ENCODE measurements at regions not wholly inside any gene's neighbourhood (a gene's known extent, or its start where the extent isn't known, plus 50 kb on each side); places are given as distances from the start of the nearest gene placed in this dataset.

DNA sequence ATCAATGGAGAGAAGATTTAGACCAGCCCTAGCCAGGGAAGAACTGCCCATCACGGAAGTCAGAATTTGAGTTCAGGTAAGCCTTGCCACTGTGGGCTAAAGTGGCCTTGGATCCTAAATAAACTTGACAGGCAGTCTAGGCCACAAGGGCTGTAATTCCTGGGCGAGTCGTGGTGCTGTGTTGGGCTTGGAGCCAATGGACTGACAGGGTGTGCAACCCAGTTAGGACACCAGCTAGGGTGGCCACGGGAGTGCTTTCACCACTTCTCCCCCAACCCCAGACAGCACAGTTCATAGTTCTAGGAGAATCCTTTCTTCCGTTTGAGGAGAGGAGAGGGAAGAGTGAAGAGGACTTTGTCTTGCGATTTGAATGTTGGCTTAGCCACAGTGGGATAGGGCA lies 422.4 kb downstream of the DOK5 start:
- Mint-ChIP-seq H3K4me3 (ENCODE audit: unreplicated experiment) (no peak overlapping the region), H3K9me3 (ENCODE audit: unreplicated experiment) (peaks cover 50% of the 10 kb centered on the region), H3K27me3 (ENCODE audit: unreplicated experiment) (peaks cover 2% of the 10 kb centered on the region), H3K36me3 (ENCODE audit: low read depth, unreplicated experiment) (peaks cover 5% of the 10 kb centered on the region), H3K27ac (ENCODE audit: unreplicated experiment) (no peak overlapping the region), H3K4me1 (ENCODE audit: unreplicated experiment) (no peaks in the 10 kb centered on the region)
- DNase-seq (ENCODE audit: low spot score), result no peak
- TF ChIP-seq, protein P1, sequence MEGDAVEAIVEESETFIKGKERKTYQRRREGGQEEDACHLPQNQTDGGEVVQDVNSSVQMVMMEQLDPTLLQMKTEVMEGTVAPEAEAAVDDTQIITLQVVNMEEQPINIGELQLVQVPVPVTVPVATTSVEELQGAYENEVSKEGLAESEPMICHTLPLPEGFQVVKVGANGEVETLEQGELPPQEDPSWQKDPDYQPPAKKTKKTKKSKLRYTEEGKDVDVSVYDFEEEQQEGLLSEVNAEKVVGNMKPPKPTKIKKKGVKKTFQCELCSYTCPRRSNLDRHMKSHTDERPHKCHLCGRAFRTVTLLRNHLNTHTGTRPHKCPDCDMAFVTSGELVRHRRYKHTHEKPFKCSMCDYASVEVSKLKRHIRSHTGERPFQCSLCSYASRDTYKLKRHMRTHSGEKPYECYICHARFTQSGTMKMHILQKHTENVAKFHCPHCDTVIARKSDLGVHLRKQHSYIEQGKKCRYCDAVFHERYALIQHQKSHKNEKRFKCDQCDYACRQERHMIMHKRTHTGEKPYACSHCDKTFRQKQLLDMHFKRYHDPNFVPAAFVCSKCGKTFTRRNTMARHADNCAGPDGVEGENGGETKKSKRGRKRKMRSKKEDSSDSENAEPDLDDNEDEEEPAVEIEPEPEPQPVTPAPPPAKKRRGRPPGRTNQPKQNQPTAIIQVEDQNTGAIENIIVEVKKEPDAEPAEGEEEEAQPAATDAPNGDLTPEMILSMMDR (IDR thresholded peaks at IDR 0.05; ENCODE audit: unreplicated experiment), result no peak

DNA sequence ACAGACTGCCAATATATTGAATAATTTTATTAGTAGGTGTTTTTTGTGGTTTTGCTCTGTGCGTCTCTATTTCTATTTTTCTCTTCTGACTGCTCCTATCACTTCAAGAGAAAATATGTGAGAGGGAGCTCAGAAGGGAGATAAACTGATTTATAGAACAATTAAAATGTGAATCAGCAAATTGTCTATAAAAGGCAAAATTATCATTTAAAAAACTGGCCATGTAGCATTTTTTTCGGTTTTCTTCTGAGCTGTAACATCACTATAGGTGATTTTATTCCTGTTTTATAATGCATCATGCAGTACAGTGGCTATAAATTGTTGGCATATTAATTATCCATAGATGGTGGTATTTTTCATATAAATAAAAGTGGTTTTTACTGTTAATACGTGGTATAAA lies 416.5 kb downstream of the DOK5 start:
- no peak for DNase-seq (ENCODE audit: low spot score)
- H3K9me3 Mint-ChIP-seq (ENCODE audit: unreplicated experiment), result peaks cover 19% of the 10 kb centered on the region
- no peak overlapping the region for H3K27ac Mint-ChIP-seq (ENCODE audit: unreplicated experiment)
- TF ChIP-seq, protein P1 (IDR thresholded peaks at IDR 0.05; ENCODE audit: unreplicated experiment), result no peak
- H3K36me3 Mint-ChIP-seq (ENCODE audit: low read depth, unreplicated experiment), result no peaks in the 10 kb centered on the region
- no peaks in the 10 kb centered on the region for H3K27me3 Mint-ChIP-seq (ENCODE audit: unreplicated experiment)
- H3K4me1 Mint-ChIP-seq (ENCODE audit: unreplicated experiment), result no peaks in the 10 kb centered on the region
- no peak overlapping the region for H3K4me3 Mint-ChIP-seq (ENCODE audit: unreplicated experiment)

DNA sequence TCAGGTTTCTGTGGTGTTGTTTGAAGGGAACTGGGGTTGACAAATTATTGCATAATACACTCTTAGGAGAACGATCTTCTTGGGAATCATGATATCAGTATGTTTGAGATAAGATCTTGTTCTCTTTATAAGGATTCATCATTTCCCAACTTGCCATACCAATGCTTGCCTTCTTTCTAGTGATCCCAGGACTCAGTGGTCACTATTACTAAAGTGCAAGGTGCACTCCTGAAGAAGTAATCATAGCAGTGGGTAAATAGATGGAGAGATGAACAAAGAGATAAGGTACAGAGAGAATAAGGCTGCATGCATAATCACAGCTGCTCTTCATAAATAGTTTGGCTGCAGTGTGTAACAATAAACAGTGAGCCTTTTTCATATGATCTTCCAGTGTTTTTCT lies 404.0 kb downstream of the DOK5 start:
- Mint-ChIP-seq H3K27ac (ENCODE audit: unreplicated experiment) (no peak overlapping the region), H3K4me3 (ENCODE audit: unreplicated experiment) (no peak overlapping the region), H3K4me1 (ENCODE audit: unreplicated experiment) (no peaks in the 10 kb centered on the region), H3K36me3 (ENCODE audit: low read depth, unreplicated experiment) (no peaks in the 10 kb centered on the region), H3K27me3 (ENCODE audit: unreplicated experiment) (no peaks in the 10 kb centered on the region), H3K9me3 (ENCODE audit: unreplicated experiment) (peaks cover 10% of the 10 kb centered on the region)
- DNase-seq (ENCODE audit: low spot score), result no peak
- TF ChIP-seq, protein P1 (IDR thresholded peaks at IDR 0.05; ENCODE audit: unreplicated experiment), result no peak

DNA sequence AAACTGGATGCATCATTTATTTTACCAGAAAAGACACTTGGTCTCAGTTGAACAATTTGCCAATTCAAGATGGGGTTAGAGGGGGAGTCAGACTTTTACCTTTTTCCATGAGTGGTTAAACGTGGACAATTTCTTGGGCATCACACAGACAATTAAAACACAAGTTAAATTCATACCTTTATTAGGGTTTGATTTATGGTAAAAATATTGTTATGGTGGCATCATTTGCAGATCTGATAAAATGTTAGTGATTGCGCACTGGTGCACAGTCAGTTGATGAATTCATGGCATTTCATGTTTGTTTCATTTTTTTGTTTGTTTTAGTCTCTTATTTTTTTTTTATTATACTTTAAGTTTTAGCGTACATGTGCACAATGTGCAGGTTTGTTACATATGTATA lies 399.9 kb downstream of the DOK5 start:
- H3K27ac Mint-ChIP-seq (ENCODE audit: unreplicated experiment), result no peak overlapping the region
- no peaks in the 10 kb centered on the region for H3K36me3 Mint-ChIP-seq (ENCODE audit: low read depth, unreplicated experiment)
- H3K27me3 Mint-ChIP-seq (ENCODE audit: unreplicated experiment), result peaks cover 5% of the 10 kb centered on the region
- no peaks in the 10 kb centered on the region for H3K4me1 Mint-ChIP-seq (ENCODE audit: unreplicated experiment)
- TF ChIP-seq, protein P1 (IDR thresholded peaks at IDR 0.05; ENCODE audit: unreplicated experiment), result no peak
- H3K9me3 Mint-ChIP-seq (ENCODE audit: unreplicated experiment), result peaks cover 7% of the 10 kb centered on the region
- H3K4me3 Mint-ChIP-seq (ENCODE audit: unreplicated experiment), result no peak overlapping the region
- DNase-seq (ENCODE audit: low spot score), result no peak

DNA sequence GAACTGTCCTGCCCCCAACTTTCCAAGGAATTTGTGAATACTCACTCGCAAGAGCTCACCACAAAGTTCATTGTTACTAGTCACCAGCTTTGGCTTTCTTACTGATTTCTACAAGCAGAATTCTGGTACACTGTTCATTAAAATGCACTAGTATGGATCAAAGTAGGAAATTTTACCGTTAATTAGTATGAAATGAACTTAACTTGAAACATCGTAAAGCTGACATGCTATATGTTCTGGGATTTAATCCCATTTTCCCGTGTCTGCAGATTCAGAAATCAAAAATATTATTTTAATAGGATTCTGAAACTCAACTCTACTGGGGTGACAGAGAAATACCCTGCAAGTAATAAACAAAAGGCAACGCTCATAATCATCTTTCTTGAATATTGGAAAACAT lies 399.3 kb downstream of the DOK5 start:
- no peaks in the 10 kb centered on the region for H3K36me3 Mint-ChIP-seq (ENCODE audit: low read depth, unreplicated experiment)
- peaks cover 12% of the 10 kb centered on the region for H3K9me3 Mint-ChIP-seq (ENCODE audit: unreplicated experiment)
- H3K27me3 Mint-ChIP-seq (ENCODE audit: unreplicated experiment), result peaks cover 5% of the 10 kb centered on the region
- DNase-seq (ENCODE audit: low spot score), result no peak
- H3K4me1 Mint-ChIP-seq (ENCODE audit: unreplicated experiment), result no peaks in the 10 kb centered on the region
- no peak overlapping the region for H3K27ac Mint-ChIP-seq (ENCODE audit: unreplicated experiment)
- no peak overlapping the region for H3K4me3 Mint-ChIP-seq (ENCODE audit: unreplicated experiment)
- TF ChIP-seq, protein P1 (IDR thresholded peaks at IDR 0.05; ENCODE audit: unreplicated experiment), result no peak

Data from endothelial cell (in vitro differentiated cells).